ENCODE measurements at regions not wholly inside any gene's neighbourhood (a gene's known extent, or its start where the extent isn't known, plus 50 kb on each side); places are given as distances from the start of the nearest gene placed in this dataset.

DNA sequence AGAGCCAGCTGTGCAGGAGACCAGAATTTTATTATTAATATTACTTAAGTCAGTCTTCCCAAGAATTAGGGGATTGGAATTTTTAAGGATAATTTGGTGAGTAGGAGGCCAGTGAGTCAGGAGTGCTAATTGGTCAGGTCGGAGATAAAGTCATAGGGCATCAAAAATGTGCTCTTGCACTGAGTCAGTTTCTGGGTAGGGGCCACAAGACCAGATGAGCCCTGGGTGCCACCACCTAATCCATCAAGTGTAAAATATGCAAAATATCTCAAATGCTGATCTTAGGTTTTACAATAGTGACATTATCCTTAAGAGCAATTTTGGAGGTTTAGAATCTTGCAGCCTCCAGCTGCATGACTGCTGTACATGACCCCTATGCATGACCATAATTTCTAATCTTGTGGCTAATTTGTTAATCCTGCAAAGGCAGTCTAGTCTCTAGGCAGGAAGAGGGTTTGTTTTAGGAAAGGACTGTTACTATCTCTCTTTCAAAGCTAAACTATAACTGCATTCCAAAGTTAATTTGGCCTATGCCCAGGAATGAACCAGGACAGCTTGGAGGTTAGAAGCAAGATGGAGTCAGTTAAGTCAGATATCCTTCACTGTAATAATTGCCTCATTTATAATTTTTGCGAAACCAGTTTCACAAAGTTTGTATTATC lies 215.9 kb downstream of the RNF152 start:
- ChIA-PET CTCF (interaction anchor here (1.2 to 1.8 kb wide), 2 partner anchors 12 to 23 kb away, joined by 4 read pairs; no protein-coding TSS in a partner anchor), POLR2A (no interaction called here)
- DNase-seq = no peak
- H3K9me3 ChIP-seq (ENCODE audit: control extremely low read depth in 1 of 5, control insufficient read depth in 4 of 5, insufficient read depth in 2 of 5, low read depth in 1 of 5, low read length in 4 of 5) = peaks cover 0 to 9% (median 5%) of the 10 kb centered on the region in 5 experiments
- H3K4me1 ChIP-seq (ENCODE audit: control extremely low read depth in 1 of 4, control insufficient read depth in 4 of 4, insufficient read depth in 4 of 4, low read length in 3 of 4) = no peaks in the 10 kb centered on the region
- H3K4me3 ChIP-seq (ENCODE audit: control insufficient read depth in 1 of 7, extremely low read depth in 1 of 7, insufficient read depth in 4 of 7, low read depth in 2 of 7, low read length in 6 of 7) = no peak overlapping the region
- H3K36me3 ChIP-seq (ENCODE audit: control insufficient read depth in 4 of 4, insufficient read depth in 4 of 4, low read length in 3 of 4) = no peaks in the 10 kb centered on the region
- no peaks in the 10 kb centered on the region for H3K27me3 ChIP-seq (replicated peaks in 2 of 5; ENCODE audit: control insufficient read depth in 4 of 5, insufficient read depth in 5 of 5, low read length in 4 of 5)
- WGBS (ENCODE audit: insufficient coverage) = 100% methylated on average over 1 of the region's 2 CpGs
- no peak overlapping the region for H3K27ac ChIP-seq (ENCODE audit: insufficient read depth in 1 of 2, low read depth in 1 of 2, low read length in 2 of 2, poor library complexity in 1 of 2, severe bottlenecking in 2 of 2)

DNA sequence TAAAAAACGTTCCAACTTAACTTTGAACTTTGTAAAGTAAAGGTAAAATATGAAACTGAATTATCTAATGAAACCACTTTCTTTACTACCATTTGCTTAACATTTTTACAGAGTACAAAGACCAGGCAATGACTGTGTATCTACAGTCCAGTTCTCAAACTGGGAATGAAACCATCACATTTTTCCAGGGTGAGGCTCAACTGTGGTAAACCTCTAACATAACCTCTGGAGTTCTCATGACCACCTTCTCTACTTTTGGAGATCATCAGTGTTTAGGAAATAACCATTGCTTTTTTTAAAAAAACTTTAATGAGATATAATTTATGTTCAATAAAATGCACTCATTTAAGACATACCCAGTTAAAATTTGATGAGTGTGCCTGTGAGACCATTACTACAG lies 223.5 kb downstream of the RNF152 start:
- Histone ChIP-seq H3K9me3 (ENCODE audit: control extremely low read depth in 1 of 5, control insufficient read depth in 4 of 5, insufficient read depth in 2 of 5, low read depth in 1 of 5, low read length in 4 of 5) (peaks cover 0 to 4% (median 0%) of the 10 kb centered on the region in 5 experiments), H3K4me1 (ENCODE audit: control extremely low read depth in 1 of 4, control insufficient read depth in 4 of 4, insufficient read depth in 4 of 4, low read length in 3 of 4) (no peaks in the 10 kb centered on the region), H3K36me3 (ENCODE audit: control insufficient read depth in 4 of 4, insufficient read depth in 4 of 4, low read length in 3 of 4) (no peaks in the 10 kb centered on the region), H3K27me3 (replicated peaks in 2 of 5; ENCODE audit: control insufficient read depth in 4 of 5, insufficient read depth in 5 of 5, low read length in 4 of 5) (no peaks in the 10 kb centered on the region), H3K27ac (ENCODE audit: insufficient read depth in 1 of 2, low read depth in 1 of 2, low read length in 2 of 2, poor library complexity in 1 of 2, severe bottlenecking in 2 of 2) (no peak overlapping the region), H3K4me3 (ENCODE audit: control insufficient read depth in 1 of 7, extremely low read depth in 1 of 7, insufficient read depth in 4 of 7, low read depth in 2 of 7, low read length in 6 of 7) (no peak overlapping the region)
- WGBS (ENCODE audit: insufficient coverage) = no CpG with 5 or more reads among the region's 1 CpG
- ChIA-PET CTCF (interaction anchor here (2.2 kb wide), 1 partner anchor 231 kb away, joined by 7 read pairs; no protein-coding TSS in a partner anchor), POLR2A (no interaction called here)
- DNase-seq = no peak

DNA sequence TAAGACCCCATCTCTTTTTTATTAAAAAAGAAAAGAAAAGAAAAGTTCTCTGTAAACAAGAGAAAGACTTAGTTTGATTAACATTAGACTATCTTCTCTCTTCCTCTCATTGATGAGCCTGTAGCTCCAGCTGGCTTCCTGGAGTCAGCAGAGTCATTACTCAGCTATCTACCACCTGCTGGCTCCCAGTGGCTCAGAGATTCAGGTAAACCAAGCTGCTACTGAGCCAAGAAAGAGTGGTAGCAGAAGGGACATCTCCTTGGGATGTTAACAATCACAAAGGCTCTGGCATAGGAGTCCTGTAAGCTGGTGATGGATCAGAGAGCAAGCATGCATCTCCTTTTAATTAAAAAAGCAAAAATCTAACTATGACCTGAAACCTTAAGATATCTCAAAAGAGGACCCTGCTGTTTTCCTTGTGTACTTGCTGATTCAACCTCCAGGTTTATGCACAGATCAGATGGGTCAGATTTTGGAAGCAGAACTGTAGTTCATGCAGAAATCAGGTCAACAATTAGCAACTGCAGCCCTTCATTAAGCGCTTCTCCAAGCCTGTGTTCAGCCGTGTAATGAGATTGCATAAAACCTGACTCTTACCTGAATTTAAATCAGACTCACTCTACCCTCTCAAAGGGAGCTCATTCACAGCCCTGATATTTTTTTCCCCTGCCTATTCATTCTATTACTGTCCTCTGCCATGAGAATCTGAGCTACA lies 225.8 kb downstream of the RNF152 start:
- POLR2A ChIA-PET = no interaction called here

DNA sequence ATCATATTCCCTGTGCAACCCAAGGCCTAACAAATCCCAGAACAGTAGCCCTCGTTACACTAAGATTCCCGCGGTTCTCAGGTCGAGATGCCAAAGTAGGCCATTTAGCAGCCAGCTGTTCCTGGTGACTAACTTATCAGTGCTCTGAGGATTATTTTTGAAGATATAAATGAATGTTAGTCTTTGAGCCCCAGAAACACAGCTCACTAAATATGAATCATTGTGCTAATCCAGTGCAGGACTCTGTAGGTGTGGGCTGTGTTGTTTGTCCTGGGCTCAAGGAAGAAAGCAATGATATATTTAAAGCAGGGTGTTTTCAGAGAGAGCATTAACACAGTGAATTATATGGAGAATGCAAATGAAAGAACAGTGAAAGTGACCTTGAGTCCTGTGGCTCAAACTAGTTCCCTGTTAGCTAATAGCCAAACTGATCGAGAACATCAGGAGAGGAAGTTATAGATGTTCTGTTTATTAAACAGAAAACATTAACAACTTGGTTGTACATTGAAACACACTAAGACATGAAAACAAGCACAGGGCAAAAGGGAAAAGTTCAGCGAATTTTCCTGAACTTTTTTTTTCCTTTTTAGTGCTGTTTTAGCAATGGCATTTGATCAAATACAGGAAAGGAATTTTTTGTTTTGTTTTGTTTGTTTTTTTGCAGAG lies 228.3 kb downstream of the RNF152 start:
- no peak overlapping the region for H3K4me3 ChIP-seq (ENCODE audit: control insufficient read depth in 1 of 7, extremely low read depth in 1 of 7, insufficient read depth in 4 of 7, low read depth in 2 of 7, low read length in 6 of 7)
- no peak for DNase-seq
- no peak overlapping the region for H3K27ac ChIP-seq (ENCODE audit: insufficient read depth in 1 of 2, low read depth in 1 of 2, low read length in 2 of 2, poor library complexity in 1 of 2, severe bottlenecking in 2 of 2)
- ChIA-PET POLR2A (no interaction called here), CTCF (interaction anchor here (0.6 to 1.6 kb wide), 3 partner anchors 10 to 17 kb away, joined by 4 read pairs; no protein-coding TSS in a partner anchor)
- 100% methylated on average over 1 of the region's 6 CpGs for WGBS (ENCODE audit: insufficient coverage)
- no peaks in the 10 kb centered on the region for H3K27me3 ChIP-seq (replicated peaks in 2 of 5; ENCODE audit: control insufficient read depth in 4 of 5, insufficient read depth in 5 of 5, low read length in 4 of 5)
- no peaks in the 10 kb centered on the region for H3K4me1 ChIP-seq (ENCODE audit: control extremely low read depth in 1 of 4, control insufficient read depth in 4 of 4, insufficient read depth in 4 of 4, low read length in 3 of 4)
- H3K9me3 ChIP-seq (ENCODE audit: control extremely low read depth in 1 of 5, control insufficient read depth in 4 of 5, insufficient read depth in 2 of 5, low read depth in 1 of 5, low read length in 4 of 5) = peaks cover 0 to 2% (median 0%) of the 10 kb centered on the region in 5 experiments
- H3K36me3 ChIP-seq (ENCODE audit: control insufficient read depth in 4 of 4, insufficient read depth in 4 of 4, low read length in 3 of 4) = no peaks in the 10 kb centered on the region

More for the DNA sequence above, 225.8 kb downstream of the RNF152 start:
- H3K36me3 ChIP-seq (ENCODE audit: control insufficient read depth in 4 of 4, insufficient read depth in 4 of 4, low read length in 3 of 4) = no peaks in the 10 kb centered on the region
- CTCF ChIA-PET = interaction anchor here (1.7 kb wide), 1 partner anchor 21 kb away, joined by 3 read pairs; no protein-coding TSS in a partner anchor
- peaks cover 0 to 4% (median 0%) of the 10 kb centered on the region in 5 experiments for H3K9me3 ChIP-seq (ENCODE audit: control extremely low read depth in 1 of 5, control insufficient read depth in 4 of 5, insufficient read depth in 2 of 5, low read depth in 1 of 5, low read length in 4 of 5)
- H3K4me3 ChIP-seq (ENCODE audit: control insufficient read depth in 1 of 7, extremely low read depth in 1 of 7, insufficient read depth in 4 of 7, low read depth in 2 of 7, low read length in 6 of 7) = no peak overlapping the region
- no peak overlapping the region for H3K27ac ChIP-seq (ENCODE audit: insufficient read depth in 1 of 2, low read depth in 1 of 2, low read length in 2 of 2, poor library complexity in 1 of 2, severe bottlenecking in 2 of 2)
- no peaks in the 10 kb centered on the region for H3K4me1 ChIP-seq (ENCODE audit: control extremely low read depth in 1 of 4, control insufficient read depth in 4 of 4, insufficient read depth in 4 of 4, low read length in 3 of 4)
- 95% methylated on average over 2 of the region's 2 CpGs for WGBS (ENCODE audit: insufficient coverage)
- DNase-seq = no peak
- H3K27me3 ChIP-seq (replicated peaks in 2 of 5; ENCODE audit: control insufficient read depth in 4 of 5, insufficient read depth in 5 of 5, low read length in 4 of 5) = no peaks in the 10 kb centered on the region

DNA sequence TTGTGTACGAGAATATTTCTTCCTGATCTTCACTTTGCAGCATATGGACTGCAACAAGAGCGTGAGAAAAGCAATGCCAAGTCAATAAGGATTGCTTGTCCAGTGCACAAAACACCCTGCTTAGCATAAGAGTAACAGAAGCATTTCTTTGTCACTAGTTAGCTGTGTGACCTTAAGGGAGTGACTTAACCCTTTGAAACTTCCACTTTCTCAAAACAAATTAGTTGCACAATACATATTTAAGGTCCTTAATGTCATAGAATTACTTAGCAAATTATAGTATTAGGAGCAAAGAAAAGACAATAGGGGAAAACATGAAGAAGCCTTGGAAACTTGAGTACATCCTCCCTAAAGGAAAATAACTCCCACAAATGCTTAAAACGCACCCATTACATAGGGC lies 230.1 kb downstream of the RNF152 start:
- Histone ChIP-seq H3K36me3 (ENCODE audit: control insufficient read depth in 4 of 4, insufficient read depth in 4 of 4, low read length in 3 of 4) (no peaks in the 10 kb centered on the region), H3K9me3 (ENCODE audit: control extremely low read depth in 1 of 5, control insufficient read depth in 4 of 5, insufficient read depth in 2 of 5, low read depth in 1 of 5, low read length in 4 of 5) (peaks cover 0 to 3% (median 0%) of the 10 kb centered on the region in 5 experiments), H3K4me1 (ENCODE audit: control extremely low read depth in 1 of 4, control insufficient read depth in 4 of 4, insufficient read depth in 4 of 4, low read length in 3 of 4) (no peaks in the 10 kb centered on the region), H3K27me3 (replicated peaks in 2 of 5; ENCODE audit: control insufficient read depth in 4 of 5, insufficient read depth in 5 of 5, low read length in 4 of 5) (no peaks in the 10 kb centered on the region), H3K27ac (ENCODE audit: insufficient read depth in 1 of 2, low read depth in 1 of 2, low read length in 2 of 2, poor library complexity in 1 of 2, severe bottlenecking in 2 of 2) (no peak overlapping the region), H3K4me3 (ENCODE audit: control insufficient read depth in 1 of 7, extremely low read depth in 1 of 7, insufficient read depth in 4 of 7, low read depth in 2 of 7, low read length in 6 of 7) (no peak overlapping the region)
- ChIA-PET CTCF (no interaction called here), POLR2A (no interaction called here)
- no peak for DNase-seq
- WGBS (ENCODE audit: insufficient coverage) = 100% methylated on average over 2 of the region's 3 CpGs

DNA sequence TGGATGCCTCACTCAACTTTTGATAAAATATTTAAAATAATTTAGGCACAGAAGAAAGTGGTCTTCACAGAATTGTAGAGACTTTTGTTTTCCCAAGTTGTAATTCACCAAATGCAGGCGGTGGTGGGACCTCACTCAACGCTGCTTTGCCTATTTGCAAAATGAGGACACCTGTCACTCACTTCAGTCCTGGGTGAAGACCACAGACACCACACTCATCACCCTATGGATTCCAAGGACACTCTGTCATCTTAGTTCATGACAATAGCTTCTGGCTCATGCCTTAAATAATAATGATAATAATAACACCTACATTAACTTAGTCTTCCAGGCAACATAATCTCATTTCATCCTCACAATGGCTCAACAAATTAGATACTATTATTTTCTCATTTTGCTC lies 234.4 kb downstream of the RNF152 start:
- peaks cover 0 to 8% (median 5%) of the 10 kb centered on the region in 5 experiments for H3K9me3 ChIP-seq (ENCODE audit: control extremely low read depth in 1 of 5, control insufficient read depth in 4 of 5, insufficient read depth in 2 of 5, low read depth in 1 of 5, low read length in 4 of 5)
- H3K27me3 ChIP-seq (replicated peaks in 2 of 5; ENCODE audit: control insufficient read depth in 4 of 5, insufficient read depth in 5 of 5, low read length in 4 of 5) = no peaks in the 10 kb centered on the region
- no peak for DNase-seq
- H3K27ac ChIP-seq (ENCODE audit: insufficient read depth in 1 of 2, low read depth in 1 of 2, low read length in 2 of 2, poor library complexity in 1 of 2, severe bottlenecking in 2 of 2) = no peak overlapping the region
- no peaks in the 10 kb centered on the region for H3K36me3 ChIP-seq (ENCODE audit: control insufficient read depth in 4 of 4, insufficient read depth in 4 of 4, low read length in 3 of 4)
- 81% methylated on average over 2 of the region's 2 CpGs for WGBS (ENCODE audit: insufficient coverage)
- ChIA-PET POLR2A (no interaction called here), CTCF (no interaction called here)
- H3K4me1 ChIP-seq (ENCODE audit: control extremely low read depth in 1 of 4, control insufficient read depth in 4 of 4, insufficient read depth in 4 of 4, low read length in 3 of 4) = no peaks in the 10 kb centered on the region
- no peak overlapping the region for H3K4me3 ChIP-seq (ENCODE audit: control insufficient read depth in 1 of 7, extremely low read depth in 1 of 7, insufficient read depth in 4 of 7, low read depth in 2 of 7, low read length in 6 of 7)
